RWPE1 (cell line): ENCODE measurements at regions not wholly inside any gene's neighbourhood (a gene's known extent, or its start where the extent isn't known, plus 50 kb on each side); places are given as distances from the start of the nearest gene placed in this dataset.

Source experiments
- CTCF ChIA-PET: fragments of 350-600 bp; sonication (Branson Sonifier 250); formaldehyde crosslinking; extraction: SDS; loops from one replicate; lab custom pipeline; 2021; lab: Yijun Ruan, JAX
- POLR2A ChIA-PET: fragments of 400-600 bp; formaldehyde crosslinking; extraction: SDS; loops from one replicate; lab custom pipeline; 2020; ENCODE audit warnings: antibody characterized with exemption; ENCODE audit not compliant: low non-redundant PET; lab: Yijun Ruan, JAX
- DNase-seq: peaks from one replicate; pipeline ENCODE4 v3.0.0; 2012; ENCODE audit warnings: low spot score
- H3K27ac ChIP-seq: fragments of 450-650 bp; 2 replicates; pipeline ENCODE4 v1.5.1; 2017
- CTCF ChIP-seq: fragments of 450-650 bp; conservative IDR thresholded peaks from 2 replicates; pipeline ENCODE4 v1.5.1; 2017; ENCODE audit warnings: low read depth, mild to moderate bottlenecking

- DNase-seq, result peak; percentile 42
- no peak overlapping the region for H3K27ac ChIP-seq
- ChIA-PET CTCF (no interaction called here), POLR2A (no interaction called here)
- no peak for TF ChIP-seq CTCF
Measured at GRCh38 chr1:244226435-244226834, 175.4 kb downstream of the ZBTB18 start.

- TF ChIP-seq CTCF, result no peak
- DNase-seq, result no peak
- no peak overlapping the region for H3K27ac ChIP-seq
- ChIA-PET POLR2A (no interaction called here), CTCF (no interaction called here)
Measured at GRCh38 chr1:244230470-244230869, 179.4 kb downstream of the ZBTB18 start.

- TF ChIP-seq CTCF, result no peak
- no peak for DNase-seq
- POLR2A ChIA-PET, result interaction anchor here (0.7 kb wide), 1 partner anchor 33 kb away, joined by 3 read pairs; no protein-coding TSS in a partner anchor
- CTCF ChIA-PET, result no interaction called here
- H3K27ac ChIP-seq, result peak overlapping the region; percentile 44
Measured at GRCh38 chr1:244231193-244231571, 180.1 kb downstream of the ZBTB18 start.

GRCh38 chr1:244231572-244232315 is 180.7 kb downstream of the ZBTB18 start:
- POLR2A ChIA-PET, result interaction anchor here (0.7 kb wide), 1 partner anchor 34 kb away, joined by 3 read pairs; no protein-coding TSS in a partner anchor
- DNase-seq, result no peak
- TF ChIP-seq CTCF, result no peak
- CTCF ChIA-PET, result no interaction called here
- H3K27ac ChIP-seq, result peak overlapping the region; percentile 44

GRCh38 chr1:244234009-244234643 is 183.0 kb downstream of the ZBTB18 start:
- no peak for TF ChIP-seq CTCF
- ChIA-PET POLR2A (no interaction called here), CTCF (interaction anchor here (0.7 kb wide), 1 partner anchor 890 kb away, joined by 3 read pairs; no protein-coding TSS in a partner anchor)
- no peak overlapping the region for H3K27ac ChIP-seq
- DNase-seq, result no peak

GRCh38 chr1:244235157-244235556 is 184.1 kb downstream of the ZBTB18 start:
- TF ChIP-seq CTCF, result no peak
- CTCF ChIA-PET, result no interaction called here
- POLR2A ChIA-PET, result no interaction called here
- no peak for DNase-seq
- H3K27ac ChIP-seq, result no peak overlapping the region
